Fibroblast of the conjunctiva (primary cell): ENCODE measurements at regions not wholly inside any gene's neighbourhood (a gene's known extent, or its start where the extent isn't known, plus 50 kb on each side); places are given as distances from the start of the nearest gene placed in this dataset.
"Not testable (repeated sequence)": the region's sequence is repeated elsewhere in the genome, so short reads cannot be mapped to it uniquely, and the experiment has no call there.

Source experiments
- DNase-seq: peaks from one replicate; pipeline ENCODE4 v3.0.0-alpha.2; 2010; ENCODE audit warnings: low read depth

- DNase-seq = no peak
Measured at GRCh38 chr7:114082642-114083165, 163.9 kb upstream of the PPP1R3A start.

DNA sequence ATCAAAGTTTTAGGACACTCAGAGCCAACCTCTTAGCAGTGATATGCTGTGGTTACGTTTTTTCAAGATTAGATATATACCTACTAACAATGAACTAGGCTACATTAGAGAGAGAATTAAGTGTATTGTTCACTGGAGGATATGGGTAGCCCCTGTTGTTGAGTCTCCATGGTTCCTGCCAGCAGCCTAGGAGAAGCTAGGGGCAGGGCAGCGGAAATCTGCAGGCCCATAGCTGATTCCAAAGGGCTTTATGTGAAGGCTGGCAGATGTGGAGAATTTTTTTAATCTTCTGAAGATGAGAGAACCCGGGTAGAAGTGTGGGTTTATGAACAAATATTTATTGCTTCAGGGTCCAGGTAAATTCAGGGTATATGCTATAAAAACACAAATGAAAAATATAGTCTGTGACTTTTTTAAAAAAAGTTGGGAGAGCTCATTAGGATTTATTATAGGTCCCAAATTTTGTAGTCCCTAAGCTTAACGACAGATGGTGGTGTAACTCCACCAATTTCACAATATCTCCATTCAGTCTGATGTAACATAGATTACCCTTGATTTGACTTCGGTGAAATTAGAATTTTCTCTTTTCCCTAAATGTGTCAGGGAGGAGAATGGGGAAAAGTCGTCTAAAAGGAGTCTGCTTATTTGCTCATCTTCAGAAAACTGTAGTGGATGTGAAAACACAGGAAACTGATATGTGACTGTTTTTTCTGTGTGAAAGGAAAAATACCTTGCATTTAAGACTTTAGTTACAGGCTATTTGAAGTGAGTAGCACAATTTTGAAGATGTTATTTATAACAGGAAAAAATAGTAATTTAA is 163.0 kb upstream of the PPP1R3A start:
- DNase-seq = peak; percentile 79

- DNase-seq = not testable (repeated sequence)
Measured at GRCh38 chr7:114077158-114077524, 158.3 kb upstream of the PPP1R3A start.

DNA sequence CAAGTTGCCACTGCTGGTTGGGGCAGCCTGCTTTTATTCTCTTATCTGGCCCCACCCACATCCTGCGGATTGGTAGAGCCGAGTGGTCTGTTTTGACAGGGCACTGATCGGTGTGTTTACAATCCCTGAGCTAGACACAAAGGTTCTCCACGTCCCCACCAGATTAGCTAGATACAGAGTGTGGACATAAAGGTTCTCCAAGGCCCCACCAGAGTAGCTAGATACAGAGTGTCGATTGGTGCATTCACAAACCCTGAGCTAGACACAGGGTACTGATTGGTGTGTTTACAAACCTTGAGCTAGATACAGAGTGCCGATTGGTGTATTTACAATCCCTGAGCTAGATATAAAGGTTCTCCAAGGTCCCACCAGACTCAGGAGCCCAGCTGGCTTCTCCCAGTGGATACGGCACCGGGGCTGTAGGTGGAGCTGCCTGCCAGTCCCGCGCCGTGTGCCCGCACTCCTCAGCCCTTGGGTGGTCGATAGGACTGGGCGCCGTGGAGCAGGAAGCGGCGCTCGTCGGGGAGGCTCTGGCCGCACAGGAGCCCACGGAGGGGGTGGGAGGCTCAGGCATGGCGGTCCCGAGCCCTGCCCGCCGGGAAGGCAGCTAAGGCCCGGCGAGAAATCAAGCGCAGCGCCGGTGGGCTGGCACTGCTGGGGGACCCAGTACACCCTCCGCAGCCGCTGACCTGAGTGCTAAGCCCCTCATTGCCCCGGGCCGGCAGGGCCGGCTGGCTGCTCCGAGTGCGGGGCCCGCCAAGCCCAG is 157.8 kb upstream of the PPP1R3A start:
- DNase-seq = not testable (repeated sequence)

- no peak for DNase-seq
Measured at GRCh38 chr7:114073701-114074100, 154.9 kb upstream of the PPP1R3A start.

- no peak for DNase-seq
Measured at GRCh38 chr7:114070246-114070645, 151.4 kb upstream of the PPP1R3A start.

DNA sequence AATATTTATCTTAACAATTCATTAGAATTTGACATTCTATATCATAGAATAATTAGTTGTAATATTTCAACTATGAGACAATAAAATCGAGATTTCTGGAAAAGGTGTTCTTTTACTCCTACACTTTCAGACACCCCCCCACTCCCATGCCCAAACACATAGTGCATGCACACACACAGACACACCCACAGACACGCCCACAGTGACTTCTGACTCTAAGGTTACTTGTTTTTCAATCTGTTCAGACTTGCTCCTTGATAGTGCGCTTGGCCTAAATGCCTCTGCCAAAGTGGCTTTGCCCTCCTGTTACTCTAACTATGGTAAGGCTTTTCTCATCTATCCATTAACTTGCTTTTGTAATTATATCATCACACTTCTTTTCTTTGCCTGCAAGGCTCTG is 144.0 kb upstream of the PPP1R3A start:
- no peak for DNase-seq

GRCh38 chr7:114051871-114052331 is 133.1 kb upstream of the PPP1R3A start:
- DNase-seq = no peak

DNA sequence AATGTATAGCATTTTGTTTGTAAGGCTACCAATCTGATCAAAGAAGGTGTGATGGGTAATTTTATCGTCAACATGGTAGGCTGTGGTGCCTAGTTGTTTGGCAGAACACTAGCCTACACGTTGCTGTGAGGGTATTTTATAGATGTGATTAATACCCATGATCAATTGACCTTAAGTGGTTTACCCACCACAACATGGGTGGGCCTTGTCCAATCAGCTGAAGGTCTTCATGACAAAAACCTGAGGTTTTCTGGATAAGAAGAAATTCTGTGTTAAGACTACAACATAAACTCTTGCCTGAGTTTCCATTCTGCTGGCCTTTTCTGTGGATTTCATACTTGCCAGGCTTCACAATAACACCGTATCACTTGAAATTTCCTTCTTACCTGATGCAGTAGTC is 131.8 kb upstream of the PPP1R3A start:
- DNase-seq = no peak

DNA sequence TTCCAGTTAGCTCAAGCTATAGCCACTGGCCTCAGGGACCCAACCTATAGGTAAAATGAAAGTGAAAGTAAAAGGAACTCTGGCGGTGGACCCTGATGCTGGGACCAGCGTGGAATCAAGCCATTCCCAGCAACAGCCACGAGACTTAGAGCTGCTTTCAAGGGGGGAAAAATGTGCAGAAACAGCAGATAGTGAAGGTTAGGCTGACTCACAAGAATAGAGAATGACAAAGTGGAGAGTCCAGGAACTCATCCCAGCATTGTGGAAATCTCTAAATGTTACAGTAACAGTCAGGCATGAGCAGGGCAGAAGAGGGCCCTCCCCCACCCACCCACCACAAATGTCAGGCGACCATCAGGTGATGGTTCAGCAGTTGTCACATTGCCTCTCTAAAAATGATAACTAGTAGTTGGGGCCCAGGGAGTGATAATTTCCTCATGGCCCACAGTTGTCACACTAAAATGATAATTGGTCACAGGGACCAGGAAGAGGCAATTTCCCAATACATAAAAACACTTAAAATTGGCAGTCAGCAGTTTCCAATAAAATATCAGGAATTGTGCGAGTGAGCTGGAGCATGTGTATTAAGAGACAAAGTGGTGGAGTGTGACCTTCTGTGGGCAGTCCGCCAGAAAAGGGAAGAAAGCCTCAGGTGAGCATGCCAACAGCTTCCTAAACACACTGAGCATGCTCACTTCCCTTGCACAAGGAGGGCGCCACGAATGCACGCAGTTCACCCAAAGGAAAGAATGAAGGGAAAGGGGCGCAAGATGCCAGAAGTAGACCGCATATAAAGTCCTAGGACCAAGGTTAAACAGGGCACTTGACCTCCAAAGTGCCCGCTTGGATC is 129.8 kb upstream of the PPP1R3A start:
- DNase-seq = no peak

DNA sequence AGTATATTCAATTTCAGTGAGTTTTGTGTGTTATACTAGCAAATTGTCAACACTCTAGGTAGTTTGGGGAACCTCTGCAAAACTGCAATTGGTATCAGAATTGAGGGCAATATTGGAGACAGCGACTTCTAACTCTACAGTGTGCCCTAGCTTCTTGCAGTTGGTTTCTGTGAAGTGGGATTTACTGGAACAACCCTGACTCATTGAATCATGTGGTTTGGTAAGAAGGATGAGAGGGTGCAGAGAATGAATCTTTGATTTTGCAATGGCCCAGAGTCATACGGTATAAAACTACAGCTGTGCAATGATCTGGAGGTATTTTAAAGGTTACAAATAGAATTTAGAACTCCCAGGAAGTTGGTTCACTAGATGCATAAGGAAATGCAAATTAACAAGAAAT is 129.1 kb upstream of the PPP1R3A start:
- DNase-seq = peak; percentile 6

- DNase-seq = no peak
Measured at GRCh38 chr7:114033475-114033874, 114.7 kb upstream of the PPP1R3A start.

DNA sequence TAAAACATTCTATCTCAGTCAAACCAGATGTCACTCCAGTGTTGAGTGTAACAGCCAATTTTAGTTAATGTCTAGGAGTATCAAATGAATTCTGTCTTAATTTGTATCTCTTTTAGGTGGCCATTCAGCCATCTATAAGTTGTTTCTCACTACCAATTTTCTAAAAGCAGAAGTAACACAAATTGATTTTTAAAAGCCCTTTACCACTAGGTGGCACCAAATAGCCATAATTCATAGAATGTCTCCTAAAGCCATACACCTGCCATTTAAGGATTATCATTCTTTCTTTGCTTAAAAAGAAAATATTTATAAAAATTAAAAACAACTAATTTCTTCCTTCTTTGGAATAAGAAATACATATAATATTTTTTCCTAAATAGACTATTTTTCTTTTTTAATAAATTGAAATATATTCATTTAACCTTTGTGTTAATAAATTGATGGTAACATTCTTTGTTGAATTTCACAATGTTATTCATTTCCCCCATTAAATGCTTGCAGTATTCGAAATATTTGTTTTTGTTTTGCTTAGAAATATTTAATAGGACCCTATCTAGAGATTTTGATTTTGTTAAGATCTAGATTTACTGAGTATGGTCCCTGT is 107.8 kb upstream of the PPP1R3A start:
- DNase-seq = peak; percentile 37

- no peak for DNase-seq
Measured at GRCh38 chr7:114021135-114021534, 102.3 kb upstream of the PPP1R3A start.

DNA sequence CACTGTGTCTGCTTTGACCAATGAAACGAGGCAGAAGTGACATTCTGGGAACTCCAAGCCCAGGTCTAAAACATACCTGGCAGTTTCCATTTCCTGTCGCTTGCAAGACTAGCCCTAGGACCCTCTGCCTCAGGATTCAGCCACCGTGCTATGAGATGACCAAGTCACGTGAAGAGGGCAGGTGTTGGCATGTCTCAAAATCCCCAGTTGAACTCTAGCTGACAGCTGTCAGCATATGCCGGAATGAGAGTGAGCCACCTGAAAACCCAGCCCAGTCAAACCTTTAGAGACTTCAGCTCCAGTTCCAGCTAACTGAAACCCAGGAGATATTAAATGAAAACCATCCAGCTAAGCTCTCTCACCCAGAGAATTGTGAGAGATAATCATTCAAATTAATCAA is 89.9 kb upstream of the PPP1R3A start:
- no peak for DNase-seq

- DNase-seq = no peak
Measured at GRCh38 chr7:114007386-114007785, 88.6 kb upstream of the PPP1R3A start.

- no peak for DNase-seq
Measured at GRCh38 chr7:113998934-113999333, 80.1 kb upstream of the PPP1R3A start.

GRCh38 chr7:113996405-113996804 is 77.6 kb upstream of the PPP1R3A start:
- no peak for DNase-seq

GRCh38 chr7:113986216-113986615 is 67.4 kb upstream of the PPP1R3A start:
- DNase-seq = no peak

DNA sequence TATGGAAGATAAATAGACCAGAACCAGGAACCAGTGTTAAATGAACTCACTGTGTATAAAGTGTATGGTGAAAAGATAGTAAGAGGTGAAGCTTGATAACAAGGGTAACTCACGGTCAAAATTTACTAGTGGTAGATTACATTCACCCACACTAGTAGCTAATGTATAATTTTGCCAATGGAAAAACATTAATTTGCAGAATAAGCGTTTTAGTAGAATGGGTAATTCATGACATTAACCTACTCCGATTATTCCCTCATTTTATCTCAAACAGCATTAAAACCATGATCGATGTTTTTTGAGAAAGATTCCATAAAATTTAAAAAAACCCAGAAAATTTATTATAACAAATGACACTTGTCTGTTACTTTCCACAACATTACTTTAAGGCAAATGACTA is 57.7 kb upstream of the PPP1R3A start:
- no peak for DNase-seq

- DNase-seq = no peak
Measured at GRCh38 chr7:113968713-113969112, 49.9 kb upstream of the PPP1R3A start.
